GM12878 (cell line): ENCODE measurements at regions not wholly inside any gene's neighbourhood (a gene's known extent, or its start where the extent isn't known, plus 50 kb on each side); places are given as distances from the start of the nearest gene placed in this dataset.

Experiments used
- ATAC-seq: fragments of 200-7000 bp; cut with Tn5 transposase; 3 replicates; pipeline ENCODE4 v1.9.1; 2020; ENCODE audit warnings: mild to moderate bottlenecking, moderate library complexity
- BruUV-seq: library from RNA; stranded (reverse); fragments of 400-500 nt; replicated peaks from 2 replicates; lab custom pipeline; 2021; lab: Mats Ljungman, UMichigan
- CTCF ChIA-PET: fragments of 300-600 bp; sonication (Branson Sonifier 250); formaldehyde crosslinking; extraction: SDS; loops from one replicate; lab custom pipeline; 2021; ENCODE audit warnings: inconsistent platforms; lab: Yijun Ruan, JAX
- POLR2A ChIA-PET: fragments of 350-600 bp; formaldehyde crosslinking; extraction: SDS; loops from one replicate; lab custom pipeline; 2021; ENCODE audit warnings: inconsistent platforms; lab: Charles Lee
- RAD21 ChIA-PET: fragments of 300-600 bp; sonication (Branson Sonifier 250); formaldehyde crosslinking; loops from one replicate; lab custom pipeline; 2023; ENCODE audit warnings: antibody characterized with exemption; ENCODE audit not compliant: unreplicated experiment; lab: Charles Lee
- SMC1A ChIA-PET: fragments of 300-600 bp; sonication (Branson Sonifier 250); formaldehyde crosslinking; loops from one replicate; lab custom pipeline; 2023; ENCODE audit not compliant: unreplicated experiment, uncharacterized antibody; lab: Charles Lee
- DNase-seq: peaks from one replicate; pipeline ENCODE4 v3.0.0-alpha.2; 2011; ENCODE audit warnings: low read depth, low spot score
- FAIRE-seq: peaks from 3 replicates; lab custom pipeline; 2011; peaks lifted over from hg19 to GRCh38; lab: Jason Lieb, UNC
- H2AFZ ChIP-seq: 2 replicates; pipeline ENCODE4 v1.6.0; 2011; ENCODE audit warnings: low read depth, low read length, control low read depth; ENCODE audit not compliant: control insufficient read depth
- H3K27ac ChIP-seq: 2 replicates; pipeline ENCODE4 v1.5.1; 2011; ENCODE audit warnings: control low read depth; ENCODE audit not compliant: control insufficient read depth, insufficient read depth
- H3K27me3 ChIP-seq, 2 experiments: replicated peaks in 1 of 2; 2 replicates each; pipeline versions ENCODE4 v1.6.0 to v1.6.1; 2011; ENCODE audit warnings: low read length in 1 of 2; ENCODE audit not compliant: control insufficient read depth in 2 of 2, insufficient read depth in 2 of 2
- H3K36me3 ChIP-seq, 2 experiments: 2 replicates each; pipeline ENCODE4 v1.5.1; 2011; ENCODE audit warnings: low read length in 1 of 2; ENCODE audit not compliant: control insufficient read depth in 2 of 2, insufficient read depth in 2 of 2
- H3K4me1 ChIP-seq: 2 replicates; pipeline ENCODE4 v1.6.1; 2011; ENCODE audit warnings: mild to moderate bottlenecking, low read length, moderate library complexity, mixed read lengths; ENCODE audit not compliant: control insufficient read depth, insufficient read depth
- H3K4me2 ChIP-seq: 2 replicates; pipeline ENCODE4 v1.6.0; 2011; ENCODE audit warnings: control low read depth; ENCODE audit not compliant: control insufficient read depth, insufficient read depth
- H3K4me3 ChIP-seq: fragments of 200-600 bp; sonication (generic); 2 replicates; pipeline ENCODE4 v1.5.1; 2016
- H3K79me2 ChIP-seq: 2 replicates; pipeline ENCODE4 v1.6.0; 2011; ENCODE audit warnings: low read length; ENCODE audit not compliant: control insufficient read depth, insufficient read depth
- H3K9ac ChIP-seq: 2 replicates; pipeline ENCODE4 v1.8.0; 2011; ENCODE audit warnings: low read length, control low read depth, mixed read lengths; ENCODE audit not compliant: control insufficient read depth, insufficient read depth
- H3K9me3 ChIP-seq: replicated peaks from 3 replicates; pipeline ENCODE4 v1.5.1; 2011; ENCODE audit warnings: mild to moderate bottlenecking, low read length; ENCODE audit not compliant: control insufficient read depth, insufficient read depth
- H4K20me1 ChIP-seq: 2 replicates; pipeline ENCODE4 v1.6.0; 2011; ENCODE audit not compliant: control insufficient read depth, insufficient read depth
- EZH2 ChIP-seq: IDR thresholded peaks from 2 replicates; pipeline ENCODE4 v1.6.1; 2012; ENCODE audit warnings: low read depth, mild to moderate bottlenecking, control low read depth, inconsistent platforms, low read length, borderline replicate concordance; ENCODE audit not compliant: control insufficient read depth
- FOXM1 ChIP-seq: IDR thresholded peaks from 2 replicates; pipeline ENCODE4 v1.6.1; 2012; ENCODE audit warnings: low read depth, mild to moderate bottlenecking, inconsistent platforms, low read length, moderate library complexity
- MTA3 ChIP-seq: IDR thresholded peaks from 2 replicates; pipeline ENCODE4 v1.6.1; 2012; ENCODE audit warnings: low read length, inconsistent platforms, borderline replicate concordance
- NFIC ChIP-seq: IDR thresholded peaks from 2 replicates; pipeline ENCODE4 v1.6.1; 2012; ENCODE audit warnings: low read depth, mild to moderate bottlenecking, inconsistent platforms, low read length, moderate library complexity
- NRF1 ChIP-seq: conservative IDR thresholded peaks from 2 replicates; pipeline ENCODE4 v1.6.1; 2011; ENCODE audit warnings: mild to moderate bottlenecking, low read depth, low read length, improper control_type of control experiment
- PAX5 ChIP-seq: IDR thresholded peaks from 2 replicates; pipeline ENCODE4 v1.6.1; 2011; ENCODE audit warnings: low read depth, low read length, borderline replicate concordance
- POU2F2 ChIP-seq: IDR thresholded peaks from 3 replicates; pipeline ENCODE4 v1.6.1; 2011; ENCODE audit warnings: low read depth, mild to moderate bottlenecking, low read length, borderline replicate concordance
- RBBP5 ChIP-seq: fragments of 200-600 bp; sonication (generic); conservative IDR thresholded peaks from 2 replicates; pipeline ENCODE4 v1.6.1; 2016
- SIX5 ChIP-seq: IDR thresholded peaks from 2 replicates; pipeline ENCODE4 v1.6.1; 2011; ENCODE audit warnings: mild to moderate bottlenecking, low read depth, low read length, moderate library complexity; ENCODE audit not compliant: severe bottlenecking
- SRF ChIP-seq, 2 experiments: IDR thresholded peaks; 2 replicates each; pipeline ENCODE4 v1.6.1; 2011; ENCODE audit warnings: low read depth in 2 of 2, low read length in 2 of 2, mild to moderate bottlenecking in 1 of 2, moderate library complexity in 1 of 2
- WGBS: methylation state at CpG from one replicate; pipeline ENCODE4 v1.1.6; 2016; ENCODE audit warnings: low lambda C conversion rate; ENCODE audit not compliant: insufficient replicate concordance, insufficient coverage; ENCODE audit errors: missing lambda C conversion rate; 5-methylcytosine and 5-hydroxymethylcytosine counted together
- in situ Hi-C: fragments of 300-500 bp; cut with MboI; formaldehyde crosslinking; loops from 9 replicates; pipeline ENCODE4 v1.14.3; 2018; ENCODE audit warnings: mixed read lengths
- intact Hi-C: fragments of 100-400 bp; cut with micrococcal nuclease; formaldehyde crosslinking; loops from one replicate; pipeline ENCODE4 v1.14.2; 2022; ENCODE audit not compliant: unreplicated experiment
- TF ChIP-seq, protein P1 (sequence below): IDR thresholded peaks from 2 replicates; pipeline ENCODE4 v1.6.1; 2012; ENCODE audit warnings: mild to moderate bottlenecking, low read depth, low read length
- TF ChIP-seq, protein P2 (sequence below): IDR thresholded peaks from 2 replicates; pipeline ENCODE4 v1.6.1; 2012; ENCODE audit warnings: low read length, inconsistent platforms
- TF ChIP-seq, protein P3 (sequence below): fragments of 450-650 bp; IDR thresholded peaks from 2 replicates; pipeline ENCODE4 v1.6.1; 2017; ENCODE audit warnings: borderline replicate concordance
- TF ChIP-seq, protein P4 (sequence below): fragments of 450-650 bp; IDR thresholded peaks from 2 replicates; pipeline ENCODE4 v1.6.1; 2017; ENCODE audit warnings: mild to moderate bottlenecking

DNA sequence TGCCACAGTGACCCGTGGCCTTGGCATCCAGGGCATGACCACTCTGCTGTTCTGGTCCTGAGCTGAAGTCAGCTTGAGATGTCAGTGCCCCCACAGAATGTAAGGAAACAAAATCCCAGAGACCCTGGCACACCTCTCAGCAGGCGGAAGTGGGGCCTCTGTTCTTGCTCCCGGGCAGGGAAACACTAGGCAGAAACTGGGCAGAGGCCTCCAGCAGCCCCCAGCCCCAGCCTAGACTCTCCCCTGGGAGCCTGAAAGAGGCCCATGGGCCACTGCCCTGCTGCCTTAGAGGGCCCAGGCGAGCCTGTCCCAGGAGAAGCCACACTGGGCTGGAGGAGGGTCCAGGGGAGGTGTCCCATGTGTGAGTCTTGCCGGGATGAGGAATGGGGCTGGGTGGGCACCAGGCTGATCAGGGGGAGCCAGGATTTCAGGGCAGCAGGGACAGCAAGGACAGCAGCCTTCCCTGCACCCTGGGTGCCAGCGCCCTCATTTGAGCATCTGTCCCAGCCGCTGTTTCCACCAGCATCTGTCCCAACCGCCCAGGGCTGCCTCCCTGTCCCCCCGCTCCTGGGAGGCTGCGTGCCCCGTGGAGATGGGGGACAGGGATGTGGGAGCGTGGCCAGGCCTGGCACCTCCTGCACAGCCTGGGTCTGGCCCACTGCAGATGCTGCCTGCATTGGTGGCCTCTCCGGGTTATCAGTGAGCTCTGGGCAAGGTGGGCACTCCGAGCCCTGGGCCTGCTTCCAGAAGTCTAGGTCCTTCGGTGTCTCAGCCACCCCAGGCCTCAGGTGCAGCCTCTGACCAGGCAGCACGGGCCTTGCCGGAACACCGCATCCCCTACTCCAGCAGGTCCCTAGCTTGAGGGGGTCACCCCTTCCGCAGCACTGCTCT is 1072.4 kb downstream of the BRD1 start:
- ChIA-PET CTCF (no interaction called here), POLR2A (no interaction called here), SMC1A (no interaction called here), RAD21 (no interaction called here)
- no peak overlapping the region for H3K9ac ChIP-seq
- H2AFZ ChIP-seq, result no peak overlapping the region
- H3K36me3 ChIP-seq, result no peaks in the 10 kb centered on the region
- H3K4me2 ChIP-seq, result no peak overlapping the region
- WGBS, result 26% methylated on average over 19 of the region's 19 CpGs
- H3K27me3 ChIP-seq, result no peaks in the 10 kb centered on the region
- FAIRE-seq (no peak), ATAC-seq (no peak), DNase-seq (no peak)
- no peaks in the 10 kb centered on the region; the same call in 2 of the 3 replicates for H3K9me3 ChIP-seq
- BruUV-seq, result no TSS peak
- no peak overlapping the region for H3K4me3 ChIP-seq
- in situ Hi-C loops, result no loop called here
- no peaks in the 10 kb centered on the region for H3K4me1 ChIP-seq
- intact Hi-C loops, result no loop called here
- H3K79me2 ChIP-seq, result no peaks in the 10 kb centered on the region
- no peak overlapping the region for H3K27ac ChIP-seq
- H4K20me1 ChIP-seq, result no peaks in the 10 kb centered on the region
- TF ChIP-seq SRF (IDR thresholded peaks at IDR 0.05; ENCODE audit: low read depth in 2 of 2, low read length in 2 of 2), result no peak
- TF ChIP-seq, protein P1, sequence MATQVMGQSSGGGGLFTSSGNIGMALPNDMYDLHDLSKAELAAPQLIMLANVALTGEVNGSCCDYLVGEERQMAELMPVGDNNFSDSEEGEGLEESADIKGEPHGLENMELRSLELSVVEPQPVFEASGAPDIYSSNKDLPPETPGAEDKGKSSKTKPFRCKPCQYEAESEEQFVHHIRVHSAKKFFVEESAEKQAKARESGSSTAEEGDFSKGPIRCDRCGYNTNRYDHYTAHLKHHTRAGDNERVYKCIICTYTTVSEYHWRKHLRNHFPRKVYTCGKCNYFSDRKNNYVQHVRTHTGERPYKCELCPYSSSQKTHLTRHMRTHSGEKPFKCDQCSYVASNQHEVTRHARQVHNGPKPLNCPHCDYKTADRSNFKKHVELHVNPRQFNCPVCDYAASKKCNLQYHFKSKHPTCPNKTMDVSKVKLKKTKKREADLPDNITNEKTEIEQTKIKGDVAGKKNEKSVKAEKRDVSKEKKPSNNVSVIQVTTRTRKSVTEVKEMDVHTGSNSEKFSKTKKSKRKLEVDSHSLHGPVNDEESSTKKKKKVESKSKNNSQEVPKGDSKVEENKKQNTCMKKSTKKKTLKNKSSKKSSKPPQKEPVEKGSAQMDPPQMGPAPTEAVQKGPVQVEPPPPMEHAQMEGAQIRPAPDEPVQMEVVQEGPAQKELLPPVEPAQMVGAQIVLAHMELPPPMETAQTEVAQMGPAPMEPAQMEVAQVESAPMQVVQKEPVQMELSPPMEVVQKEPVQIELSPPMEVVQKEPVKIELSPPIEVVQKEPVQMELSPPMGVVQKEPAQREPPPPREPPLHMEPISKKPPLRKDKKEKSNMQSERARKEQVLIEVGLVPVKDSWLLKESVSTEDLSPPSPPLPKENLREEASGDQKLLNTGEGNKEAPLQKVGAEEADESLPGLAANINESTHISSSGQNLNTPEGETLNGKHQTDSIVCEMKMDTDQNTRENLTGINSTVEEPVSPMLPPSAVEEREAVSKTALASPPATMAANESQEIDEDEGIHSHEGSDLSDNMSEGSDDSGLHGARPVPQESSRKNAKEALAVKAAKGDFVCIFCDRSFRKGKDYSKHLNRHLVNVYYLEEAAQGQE, result no peak
- no peak for TF ChIP-seq RBBP5
- no peak for TF ChIP-seq POU2F2
- no peak for TF ChIP-seq SIX5
- TF ChIP-seq MTA3, result no peak
- TF ChIP-seq NRF1, result no peak
- TF ChIP-seq FOXM1, result no peak
- TF ChIP-seq, protein P2, sequence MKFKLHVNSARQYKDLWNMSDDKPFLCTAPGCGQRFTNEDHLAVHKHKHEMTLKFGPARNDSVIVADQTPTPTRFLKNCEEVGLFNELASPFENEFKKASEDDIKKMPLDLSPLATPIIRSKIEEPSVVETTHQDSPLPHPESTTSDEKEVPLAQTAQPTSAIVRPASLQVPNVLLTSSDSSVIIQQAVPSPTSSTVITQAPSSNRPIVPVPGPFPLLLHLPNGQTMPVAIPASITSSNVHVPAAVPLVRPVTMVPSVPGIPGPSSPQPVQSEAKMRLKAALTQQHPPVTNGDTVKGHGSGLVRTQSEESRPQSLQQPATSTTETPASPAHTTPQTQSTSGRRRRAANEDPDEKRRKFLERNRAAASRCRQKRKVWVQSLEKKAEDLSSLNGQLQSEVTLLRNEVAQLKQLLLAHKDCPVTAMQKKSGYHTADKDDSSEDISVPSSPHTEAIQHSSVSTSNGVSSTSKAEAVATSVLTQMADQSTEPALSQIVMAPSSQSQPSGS, result no peak
- TF ChIP-seq, protein P3, sequence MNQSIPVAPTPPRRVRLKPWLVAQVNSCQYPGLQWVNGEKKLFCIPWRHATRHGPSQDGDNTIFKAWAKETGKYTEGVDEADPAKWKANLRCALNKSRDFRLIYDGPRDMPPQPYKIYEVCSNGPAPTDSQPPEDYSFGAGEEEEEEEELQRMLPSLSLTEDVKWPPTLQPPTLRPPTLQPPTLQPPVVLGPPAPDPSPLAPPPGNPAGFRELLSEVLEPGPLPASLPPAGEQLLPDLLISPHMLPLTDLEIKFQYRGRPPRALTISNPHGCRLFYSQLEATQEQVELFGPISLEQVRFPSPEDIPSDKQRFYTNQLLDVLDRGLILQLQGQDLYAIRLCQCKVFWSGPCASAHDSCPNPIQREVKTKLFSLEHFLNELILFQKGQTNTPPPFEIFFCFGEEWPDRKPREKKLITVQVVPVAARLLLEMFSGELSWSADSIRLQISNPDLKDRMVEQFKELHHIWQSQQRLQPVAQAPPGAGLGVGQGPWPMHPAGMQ, result no peak
- TF ChIP-seq EZH2, result no peak
- TF ChIP-seq, protein P4, sequence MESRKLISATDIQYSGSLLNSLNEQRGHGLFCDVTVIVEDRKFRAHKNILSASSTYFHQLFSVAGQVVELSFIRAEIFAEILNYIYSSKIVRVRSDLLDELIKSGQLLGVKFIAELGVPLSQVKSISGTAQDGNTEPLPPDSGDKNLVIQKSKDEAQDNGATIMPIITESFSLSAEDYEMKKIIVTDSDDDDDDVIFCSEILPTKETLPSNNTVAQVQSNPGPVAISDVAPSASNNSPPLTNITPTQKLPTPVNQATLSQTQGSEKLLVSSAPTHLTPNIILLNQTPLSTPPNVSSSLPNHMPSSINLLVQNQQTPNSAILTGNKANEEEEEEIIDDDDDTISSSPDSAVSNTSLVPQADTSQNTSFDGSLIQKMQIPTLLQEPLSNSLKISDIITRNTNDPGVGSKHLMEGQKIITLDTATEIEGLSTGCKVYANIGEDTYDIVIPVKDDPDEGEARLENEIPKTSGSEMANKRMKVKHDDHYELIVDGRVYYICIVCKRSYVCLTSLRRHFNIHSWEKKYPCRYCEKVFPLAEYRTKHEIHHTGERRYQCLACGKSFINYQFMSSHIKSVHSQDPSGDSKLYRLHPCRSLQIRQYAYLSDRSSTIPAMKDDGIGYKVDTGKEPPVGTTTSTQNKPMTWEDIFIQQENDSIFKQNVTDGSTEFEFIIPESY, result no peak
- no peak for TF ChIP-seq PAX5
- TF ChIP-seq NFIC, result no peak
